LNCAP (cell line): ENCODE measurements at regions not wholly inside any gene's neighbourhood (a gene's known extent, or its start where the extent isn't known, plus 50 kb on each side); places are given as distances from the start of the nearest gene placed in this dataset.

ENCODE experiments used
- TF ChIP-seq, protein P1 (sequence below): fragments of 450-650 bp; IDR thresholded peaks from 2 replicates; pipeline ENCODE4 v1.5.1; 2017; ENCODE audit warnings: mild to moderate bottlenecking

DNA sequence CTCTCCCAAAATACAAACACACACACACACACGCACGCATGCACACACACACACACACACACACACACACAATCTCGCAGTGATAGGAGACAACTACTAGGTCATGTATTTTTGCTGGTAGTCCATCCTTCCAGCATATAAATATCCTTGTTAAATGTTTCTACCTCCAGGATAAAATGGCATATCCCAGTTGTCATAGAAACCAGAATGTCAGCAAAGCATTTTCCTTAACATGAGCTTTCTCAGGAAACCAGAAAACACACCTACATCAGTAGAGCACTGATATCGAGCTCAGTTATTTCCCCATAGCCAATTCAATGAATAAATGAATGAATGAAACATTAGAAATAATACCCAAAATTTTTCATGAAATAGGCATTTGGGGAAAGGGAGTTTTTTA lies 115.7 kb downstream of the PWWP3B start:
- TF ChIP-seq, protein P1, sequence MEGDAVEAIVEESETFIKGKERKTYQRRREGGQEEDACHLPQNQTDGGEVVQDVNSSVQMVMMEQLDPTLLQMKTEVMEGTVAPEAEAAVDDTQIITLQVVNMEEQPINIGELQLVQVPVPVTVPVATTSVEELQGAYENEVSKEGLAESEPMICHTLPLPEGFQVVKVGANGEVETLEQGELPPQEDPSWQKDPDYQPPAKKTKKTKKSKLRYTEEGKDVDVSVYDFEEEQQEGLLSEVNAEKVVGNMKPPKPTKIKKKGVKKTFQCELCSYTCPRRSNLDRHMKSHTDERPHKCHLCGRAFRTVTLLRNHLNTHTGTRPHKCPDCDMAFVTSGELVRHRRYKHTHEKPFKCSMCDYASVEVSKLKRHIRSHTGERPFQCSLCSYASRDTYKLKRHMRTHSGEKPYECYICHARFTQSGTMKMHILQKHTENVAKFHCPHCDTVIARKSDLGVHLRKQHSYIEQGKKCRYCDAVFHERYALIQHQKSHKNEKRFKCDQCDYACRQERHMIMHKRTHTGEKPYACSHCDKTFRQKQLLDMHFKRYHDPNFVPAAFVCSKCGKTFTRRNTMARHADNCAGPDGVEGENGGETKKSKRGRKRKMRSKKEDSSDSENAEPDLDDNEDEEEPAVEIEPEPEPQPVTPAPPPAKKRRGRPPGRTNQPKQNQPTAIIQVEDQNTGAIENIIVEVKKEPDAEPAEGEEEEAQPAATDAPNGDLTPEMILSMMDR = no peak

DNA sequence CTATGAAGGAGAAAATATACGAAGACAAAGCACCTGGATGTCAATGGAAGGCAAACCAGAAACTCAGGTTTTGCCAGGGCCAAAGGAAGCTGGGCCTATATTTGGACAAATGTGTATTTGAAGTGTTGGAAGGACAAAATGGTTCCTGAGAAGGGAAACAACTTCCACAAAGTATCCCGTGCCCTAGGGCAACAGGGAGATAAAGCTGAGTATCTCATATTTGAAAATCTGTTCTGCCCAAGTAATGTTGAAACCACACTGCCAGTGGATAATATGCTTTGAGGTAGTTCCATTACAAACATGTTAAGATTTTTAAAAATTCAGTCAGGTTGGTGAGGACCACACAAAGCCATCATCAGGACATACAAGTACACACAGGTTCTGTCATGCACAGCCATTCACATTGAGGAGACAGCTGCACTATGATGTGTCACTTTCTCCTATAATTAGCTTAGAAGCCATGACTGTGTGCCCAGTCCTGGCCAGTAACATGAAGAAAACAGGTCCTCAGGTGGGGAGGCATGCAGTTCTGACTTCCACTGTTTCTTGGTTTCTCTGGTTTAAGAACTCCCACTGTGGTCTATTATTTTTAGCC lies 116.4 kb downstream of the PWWP3B start:
- TF ChIP-seq, protein P1 = no peak

DNA sequence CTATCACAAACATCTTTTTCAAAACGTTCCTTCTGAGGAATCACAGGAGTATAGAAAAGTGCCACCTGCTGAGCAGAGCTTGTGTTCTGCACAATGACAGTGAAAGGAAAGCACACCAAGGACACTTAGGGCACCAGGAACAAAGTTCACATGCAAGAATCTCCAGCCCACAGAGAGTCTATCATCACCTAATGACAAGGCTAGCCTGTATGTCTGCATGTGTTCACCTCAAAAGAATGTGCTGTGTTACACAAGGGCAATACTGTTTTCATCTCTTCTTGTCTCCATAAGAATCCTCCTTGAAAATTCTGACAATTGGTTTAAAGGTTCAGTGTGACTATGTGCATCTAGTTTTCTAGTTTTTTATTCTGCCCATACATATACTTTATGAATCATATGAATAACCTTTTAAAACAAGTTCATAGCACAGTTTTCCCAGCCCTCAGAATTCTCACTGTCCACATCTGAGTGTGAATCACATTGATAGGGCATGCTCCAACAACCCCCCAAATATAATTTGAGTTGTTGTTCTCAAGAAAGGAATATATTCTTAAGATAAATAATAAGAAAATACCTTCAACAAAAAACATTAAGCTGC lies 118.0 kb downstream of the PWWP3B start:
- TF ChIP-seq, protein P1 = no peak

DNA sequence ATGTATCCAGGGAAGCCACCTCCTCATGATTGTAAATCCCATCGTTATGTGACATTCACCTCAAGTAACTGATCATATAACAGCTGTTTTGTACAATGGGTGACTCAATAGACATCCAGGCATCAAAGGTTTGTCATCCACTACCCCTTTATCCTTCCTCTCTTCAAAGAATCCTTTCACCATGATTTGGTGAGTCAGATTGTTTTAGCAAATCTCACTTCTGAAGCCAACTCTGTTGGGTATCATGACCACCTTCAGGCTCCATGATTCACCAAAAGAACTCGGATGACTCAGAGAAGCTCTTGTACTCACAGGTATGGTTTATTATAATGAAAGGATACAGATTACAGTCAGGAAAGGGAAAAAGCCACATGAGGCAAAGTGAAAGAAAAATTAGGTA lies 132.1 kb downstream of the PWWP3B start:
- TF ChIP-seq, protein P1 = no peak

DNA sequence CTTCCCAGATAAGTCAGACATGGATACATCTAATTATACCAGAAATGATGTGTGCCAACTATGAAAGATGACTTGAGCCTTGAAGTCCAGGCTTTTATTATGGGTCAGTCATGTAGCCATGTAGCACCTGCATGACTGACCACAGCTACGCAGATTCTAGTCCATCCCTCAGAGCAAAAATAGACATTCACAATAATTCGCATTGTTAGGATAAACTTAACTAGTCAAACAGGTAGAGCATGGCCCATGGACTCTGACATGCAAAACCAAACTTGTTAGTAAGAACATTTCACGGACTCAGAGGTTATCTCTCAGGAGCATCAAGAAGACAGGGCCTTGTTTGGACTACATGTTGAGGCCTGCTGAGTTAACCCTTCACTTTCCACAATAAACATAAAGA lies 132.6 kb downstream of the PWWP3B start:
- TF ChIP-seq, protein P1 = no peak

DNA sequence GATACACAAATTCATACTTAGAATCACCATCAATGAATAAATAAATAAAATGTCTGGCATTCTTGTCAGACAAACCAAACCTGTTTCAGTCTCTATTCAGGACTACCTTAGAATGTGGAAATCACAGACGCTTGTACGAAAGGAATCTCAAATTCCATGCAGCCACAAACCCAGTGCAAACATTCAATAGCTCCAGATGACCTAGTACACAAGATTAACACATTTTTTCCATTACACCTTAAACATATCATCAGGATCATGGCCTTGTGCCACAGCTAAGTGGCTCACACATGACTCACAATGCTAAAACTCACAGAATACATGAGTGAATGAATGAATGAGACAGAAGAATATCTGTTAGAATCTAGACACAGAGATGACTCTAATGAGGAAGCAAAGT lies 134.2 kb downstream of the PWWP3B start:
- TF ChIP-seq, protein P1 = no peak

DNA sequence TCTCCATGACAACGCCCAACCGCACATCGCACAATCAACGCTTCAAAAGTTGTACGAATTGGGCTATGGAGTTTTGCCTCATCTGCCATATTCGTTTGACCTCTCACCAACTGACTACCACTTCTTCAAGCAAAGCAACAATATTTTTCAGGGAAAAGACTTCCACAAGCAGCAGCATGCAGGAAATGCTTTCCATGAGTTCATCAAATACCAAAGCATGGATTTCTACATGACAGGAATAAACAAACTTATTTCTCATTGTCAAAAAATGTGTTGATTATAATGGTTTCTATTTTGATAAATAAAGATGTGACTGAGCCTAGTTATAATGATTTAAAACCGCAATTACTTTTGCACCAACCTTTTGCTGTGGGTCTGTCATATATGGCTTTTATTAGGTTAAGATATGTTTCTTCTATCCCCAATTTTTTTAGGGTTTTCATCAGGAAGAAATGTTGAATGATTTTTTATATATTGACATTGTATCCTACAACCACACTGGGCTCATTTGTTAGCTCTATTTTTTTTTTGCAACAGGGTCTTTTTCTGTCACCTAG lies 138.4 kb downstream of the PWWP3B start:
- TF ChIP-seq, protein P1 = no peak
